Endodermal cell (in vitro differentiated cells): ENCODE measurements at regions not wholly inside any gene's neighbourhood (a gene's known extent, or its start where the extent isn't known, plus 50 kb on each side); places are given as distances from the start of the nearest gene placed in this dataset.

Experiments used
- DNase-seq: peaks from one replicate; pipeline ENCODE4 v3.0.0-alpha.2; 2017
- H3K27ac ChIP-seq: 2 replicates; pipeline ENCODE4 v1.5.1; 2013; ENCODE audit warnings: mild to moderate bottlenecking, low read depth, low read length, moderate library complexity
- H3K27me3 ChIP-seq: 2 replicates; pipeline ENCODE4 v1.6.1; 2013; ENCODE audit warnings: mild to moderate bottlenecking, low read length, moderate library complexity; ENCODE audit not compliant: insufficient read depth, control insufficient read depth, poor library complexity, severe bottlenecking
- H3K36me3 ChIP-seq: 2 replicates; pipeline ENCODE4 v1.7.0; 2013; ENCODE audit warnings: mild to moderate bottlenecking, low read length, moderate library complexity; ENCODE audit not compliant: control insufficient read depth, insufficient read depth
- H3K4me1 ChIP-seq: one replicate; pipeline ENCODE4 v1.7.0; 2013; ENCODE audit warnings: low read length; ENCODE audit not compliant: control insufficient read depth, insufficient read depth
- H3K4me3 ChIP-seq: 2 replicates; pipeline ENCODE4 v1.5.1; 2013; ENCODE audit warnings: mild to moderate bottlenecking, low read length, moderate library complexity
- H3K9ac ChIP-seq: 2 replicates; pipeline ENCODE4 v1.6.1; 2013; ENCODE audit warnings: mild to moderate bottlenecking, low read length, moderate library complexity; ENCODE audit not compliant: poor library complexity, severe bottlenecking; ENCODE audit errors: extremely low read depth
- H3K9me3 ChIP-seq: 2 replicates; pipeline ENCODE4 v1.6.1; 2013; ENCODE audit warnings: mild to moderate bottlenecking, low read length, moderate library complexity; ENCODE audit not compliant: control insufficient read depth
- H3K27ac Mint-ChIP-seq: 2 replicates; pipeline ENCODE4 v1.8.0; 2020; ENCODE audit warnings: mixed read lengths
- H3K27me3 Mint-ChIP-seq: 2 replicates; pipeline ENCODE4 v1.8.0; 2021; ENCODE audit warnings: mild to moderate bottlenecking, mixed read lengths; ENCODE audit not compliant: insufficient read depth
- H3K36me3 Mint-ChIP-seq: 2 replicates; pipeline ENCODE4 v1.8.0; 2020; ENCODE audit warnings: low read depth, mixed read lengths
- H3K4me1 Mint-ChIP-seq: 2 replicates; pipeline ENCODE4 v1.8.0; 2020; ENCODE audit warnings: mixed read lengths
- H3K4me3 Mint-ChIP-seq: 2 replicates; pipeline ENCODE4 v1.8.0; 2020; ENCODE audit warnings: mild to moderate bottlenecking, moderate library complexity, mixed read lengths
- H3K9me3 Mint-ChIP-seq: 2 replicates; pipeline ENCODE4 v1.8.0; 2020; ENCODE audit warnings: mild to moderate bottlenecking, mixed read lengths
- WGBS, 2 experiments: methylation state at CpG; one replicate each; pipeline versions ENCODE4 v1.1.5 to v1.1.7; 2013; ENCODE audit warnings: missing lambda C conversion rate in 2 of 2, mixed read lengths in 1 of 2; ENCODE audit not compliant: insufficient coverage in 1 of 2, insufficient read length in 1 of 2; 5-methylcytosine and 5-hydroxymethylcytosine counted together
- TF ChIP-seq, protein P1 (sequence below): fragments of 200-600 bp; sonication (generic); conservative IDR thresholded peaks from 2 replicates; pipeline ENCODE4 v1.5.0; 2021; ENCODE audit warnings: antibody characterized with exemption, mild to moderate bottlenecking

DNA sequence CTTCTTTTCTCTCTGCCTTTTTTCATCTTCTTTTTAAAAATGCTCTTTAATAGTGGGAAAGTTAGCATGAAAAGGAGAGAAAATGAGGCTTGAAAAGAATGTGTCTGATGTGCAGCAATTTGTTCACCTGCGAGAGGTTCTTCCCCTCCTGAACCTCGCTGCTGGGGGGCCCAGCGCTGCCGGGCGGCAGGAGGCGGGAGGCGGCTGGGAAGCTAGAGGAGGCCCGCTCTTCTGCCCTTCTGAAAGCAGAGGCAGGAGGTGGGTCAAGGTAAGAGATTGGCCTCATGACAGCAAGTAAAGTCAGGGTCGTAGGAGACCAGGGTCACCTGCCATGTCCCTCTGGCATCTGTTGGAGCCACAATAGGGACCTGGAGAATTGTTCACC is 78.6 kb upstream of the TNRC6C start:
- H3K4me1 ChIP-seq: no peaks in the 10 kb centered on the region
- H3K4me3 Mint-ChIP-seq: no peak overlapping the region
- H3K36me3 Mint-ChIP-seq: no peaks in the 10 kb centered on the region

DNA sequence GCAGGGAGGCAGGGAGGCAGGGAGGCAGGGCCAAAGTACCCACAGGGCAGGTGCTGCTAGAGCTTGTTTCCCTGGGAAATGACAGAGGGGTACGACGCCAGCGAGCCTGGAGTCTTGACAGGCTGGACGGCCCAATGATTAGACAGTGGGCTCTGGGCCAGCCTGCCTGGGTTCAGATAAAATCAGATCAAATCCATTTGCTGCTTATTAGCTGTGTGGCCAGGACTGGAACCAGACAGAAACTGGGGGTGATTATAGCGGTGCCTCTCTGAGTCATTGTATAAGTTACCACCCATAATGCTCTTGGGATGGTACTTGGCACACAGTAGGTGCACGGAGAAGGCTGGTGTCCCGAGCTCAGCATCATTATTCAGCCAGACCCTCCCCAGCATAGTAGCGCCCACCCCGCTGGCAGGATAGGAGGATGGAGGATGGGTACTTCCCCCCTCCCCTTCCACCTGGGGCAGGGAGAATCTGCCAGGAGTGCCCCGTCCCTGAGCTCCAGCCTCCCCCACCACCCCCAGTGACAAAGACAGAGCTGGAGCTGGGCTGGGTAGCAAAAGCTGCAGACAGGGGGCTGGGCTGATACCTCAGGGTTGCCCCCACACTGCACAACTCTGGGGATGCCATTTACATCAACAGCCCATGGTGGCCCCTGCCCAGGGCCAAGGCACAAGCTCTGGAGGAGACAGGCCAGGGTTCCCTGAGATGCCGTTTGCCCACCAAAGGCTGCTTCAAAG is 77.6 kb upstream of the TNRC6C start:
- WGBS, 2 experiments: 91 to 92% methylated on average over 8 to 9 of the region's 11 CpGs
- H3K36me3 ChIP-seq: no peaks in the 10 kb centered on the region
- Mint-ChIP-seq H3K9me3 (peaks cover 4% of the 10 kb centered on the region), H3K27ac (no peak overlapping the region), H3K4me1 (peaks cover 4% of the 10 kb centered on the region), H3K36me3 (no peaks in the 10 kb centered on the region), H3K27me3 (peaks cover 23% of the 10 kb centered on the region), H3K4me3 (no peak overlapping the region)
- no peaks in the 10 kb centered on the region for H3K4me1 ChIP-seq
- H3K9ac ChIP-seq: no peak overlapping the region
- H3K27me3 ChIP-seq: peaks cover 4% of the 10 kb centered on the region
- H3K9me3 ChIP-seq: peaks cover 6% of the 10 kb centered on the region
- peak overlapping the region; percentile 25 for H3K27ac ChIP-seq
- TF ChIP-seq, protein P1, sequence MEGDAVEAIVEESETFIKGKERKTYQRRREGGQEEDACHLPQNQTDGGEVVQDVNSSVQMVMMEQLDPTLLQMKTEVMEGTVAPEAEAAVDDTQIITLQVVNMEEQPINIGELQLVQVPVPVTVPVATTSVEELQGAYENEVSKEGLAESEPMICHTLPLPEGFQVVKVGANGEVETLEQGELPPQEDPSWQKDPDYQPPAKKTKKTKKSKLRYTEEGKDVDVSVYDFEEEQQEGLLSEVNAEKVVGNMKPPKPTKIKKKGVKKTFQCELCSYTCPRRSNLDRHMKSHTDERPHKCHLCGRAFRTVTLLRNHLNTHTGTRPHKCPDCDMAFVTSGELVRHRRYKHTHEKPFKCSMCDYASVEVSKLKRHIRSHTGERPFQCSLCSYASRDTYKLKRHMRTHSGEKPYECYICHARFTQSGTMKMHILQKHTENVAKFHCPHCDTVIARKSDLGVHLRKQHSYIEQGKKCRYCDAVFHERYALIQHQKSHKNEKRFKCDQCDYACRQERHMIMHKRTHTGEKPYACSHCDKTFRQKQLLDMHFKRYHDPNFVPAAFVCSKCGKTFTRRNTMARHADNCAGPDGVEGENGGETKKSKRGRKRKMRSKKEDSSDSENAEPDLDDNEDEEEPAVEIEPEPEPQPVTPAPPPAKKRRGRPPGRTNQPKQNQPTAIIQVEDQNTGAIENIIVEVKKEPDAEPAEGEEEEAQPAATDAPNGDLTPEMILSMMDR: no peak
- no peak for DNase-seq
- no peak overlapping the region for H3K4me3 ChIP-seq

More for the DNA sequence above, 78.6 kb upstream of the TNRC6C start:
- H3K4me3 ChIP-seq: no peak overlapping the region
- peaks cover 11% of the 10 kb centered on the region for H3K9me3 Mint-ChIP-seq
- H3K27ac ChIP-seq: no peak overlapping the region
- H3K9me3 ChIP-seq: peaks cover 7% of the 10 kb centered on the region
- H3K27ac Mint-ChIP-seq: no peak overlapping the region
- H3K36me3 ChIP-seq: no peaks in the 10 kb centered on the region
- H3K4me1 Mint-ChIP-seq: peaks cover 4% of the 10 kb centered on the region
- DNase-seq: no peak
- H3K9ac ChIP-seq: no peak overlapping the region
- no peaks in the 10 kb centered on the region for H3K27me3 ChIP-seq
- WGBS, 2 experiments: 88 to 91% methylated on average over 5 to 9 of the region's 9 CpGs
- TF ChIP-seq, protein P1: no peak
- peaks cover 24% of the 10 kb centered on the region for H3K27me3 Mint-ChIP-seq

GRCh38 chr17:77881545-77881944 is 77.0 kb upstream of the TNRC6C start:
- peaks cover 4% of the 10 kb centered on the region for H3K4me1 Mint-ChIP-seq
- H3K36me3 Mint-ChIP-seq: no peaks in the 10 kb centered on the region
- WGBS, 2 experiments: 66 to 100% methylated on average over 1 to 10 of the region's 10 CpGs
- H3K27me3 Mint-ChIP-seq: peaks cover 29% of the 10 kb centered on the region
- no peak overlapping the region for H3K27ac Mint-ChIP-seq
- TF ChIP-seq, protein P1: no peak
- peak overlapping the region; percentile 25 for H3K27ac ChIP-seq
- peak; percentile 79 for DNase-seq
- H3K36me3 ChIP-seq: no peaks in the 10 kb centered on the region
- no peak overlapping the region for H3K4me3 ChIP-seq
- H3K9me3 Mint-ChIP-seq: no peaks in the 10 kb centered on the region
- no peak overlapping the region for H3K9ac ChIP-seq
- H3K9me3 ChIP-seq: no peaks in the 10 kb centered on the region
- peaks cover 11% of the 10 kb centered on the region for H3K27me3 ChIP-seq
- no peak overlapping the region for H3K4me3 Mint-ChIP-seq
- no peaks in the 10 kb centered on the region for H3K4me1 ChIP-seq
